ENCODE measurements at regions not wholly inside any gene's neighbourhood (a gene's known extent, or its start where the extent isn't known, plus 50 kb on each side); places are given as distances from the start of the nearest gene placed in this dataset.

GRCh38 chr9:91494751-91495150 lies 71.1 kb upstream of the NFIL3 start:
- H2AFZ ChIP-seq (ENCODE audit: low read depth, low read length, poor library complexity, severe bottlenecking) = no peak overlapping the region
- H3K9ac ChIP-seq (ENCODE audit: low read length) = no peak overlapping the region
- no peaks in the 10 kb centered on the region for H3K36me3 ChIP-seq (ENCODE audit: control insufficient read depth in 1 of 2, insufficient read depth in 2 of 2, low read length in 2 of 2)
- ATAC-seq = no peak
- no peak for DNase-seq (ENCODE audit: low read depth, low spot score)
- no TSS peak for BruUV-seq (replicated peaks)
- 0 out of 2 replicates have a peak, but pooled peaks cover under 1% of the 10 kb centered on the region for H3K27me3 ChIP-seq (ENCODE audit: insufficient read depth, low read length)
- POLR2A ChIA-PET = no interaction called here
- H3K4me1 ChIP-seq (ENCODE audit: control insufficient read depth in 1 of 2, insufficient read depth in 2 of 2, low read length in 2 of 2) = no peaks in the 10 kb centered on the region
- CTCF ChIA-PET = no interaction called here
- RAD21 ChIA-PET (ENCODE audit: low non-redundant PET in 1 of 2, low total read pairs in 2 of 2, uncharacterized antibody in 2 of 2, unreplicated experiment in 2 of 2) = no interaction called here
- H4K20me1 ChIP-seq (ENCODE audit: insufficient read depth) = no peaks in the 10 kb centered on the region
- no peaks in the 10 kb centered on the region for H3K9me2 ChIP-seq (ENCODE audit: insufficient read depth)
- H3K4me2 ChIP-seq (ENCODE audit: low read length) = no peak overlapping the region
- no peak overlapping the region for H3K27ac ChIP-seq (ENCODE audit: low read depth, low read length)
- H3K79me2 ChIP-seq (ENCODE audit: insufficient read depth, low read length) = no peaks in the 10 kb centered on the region
- H3K4me3 ChIP-seq (replicated peaks in 1 of 2; ENCODE audit: low read depth in 1 of 2, low read length in 2 of 2) = no peak overlapping the region
- H3K9me3 ChIP-seq (ENCODE audit: control insufficient read depth in 1 of 2, insufficient read depth in 1 of 2, low read depth in 1 of 2, low read length in 2 of 2) = no peaks in the 10 kb centered on the region
- TF ChIP-seq SP1 (IDR thresholded peaks at IDR 0.05; ENCODE audit: low read depth) = no peak
- no peak for TF ChIP-seq EZH2 (IDR thresholded peaks at IDR 0.05)
- TF ChIP-seq MAX (IDR thresholded peaks at IDR 0.05) = no peak
- TF ChIP-seq, protein P1, sequence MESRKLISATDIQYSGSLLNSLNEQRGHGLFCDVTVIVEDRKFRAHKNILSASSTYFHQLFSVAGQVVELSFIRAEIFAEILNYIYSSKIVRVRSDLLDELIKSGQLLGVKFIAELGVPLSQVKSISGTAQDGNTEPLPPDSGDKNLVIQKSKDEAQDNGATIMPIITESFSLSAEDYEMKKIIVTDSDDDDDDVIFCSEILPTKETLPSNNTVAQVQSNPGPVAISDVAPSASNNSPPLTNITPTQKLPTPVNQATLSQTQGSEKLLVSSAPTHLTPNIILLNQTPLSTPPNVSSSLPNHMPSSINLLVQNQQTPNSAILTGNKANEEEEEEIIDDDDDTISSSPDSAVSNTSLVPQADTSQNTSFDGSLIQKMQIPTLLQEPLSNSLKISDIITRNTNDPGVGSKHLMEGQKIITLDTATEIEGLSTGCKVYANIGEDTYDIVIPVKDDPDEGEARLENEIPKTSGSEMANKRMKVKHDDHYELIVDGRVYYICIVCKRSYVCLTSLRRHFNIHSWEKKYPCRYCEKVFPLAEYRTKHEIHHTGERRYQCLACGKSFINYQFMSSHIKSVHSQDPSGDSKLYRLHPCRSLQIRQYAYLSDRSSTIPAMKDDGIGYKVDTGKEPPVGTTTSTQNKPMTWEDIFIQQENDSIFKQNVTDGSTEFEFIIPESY (IDR thresholded peaks at IDR 0.05; ENCODE audit: extremely low read depth, insufficient replicate concordance, low read length) = no peak
- TF ChIP-seq JUND (IDR thresholded peaks at IDR 0.05) = no peak
- TF ChIP-seq, protein P2, sequence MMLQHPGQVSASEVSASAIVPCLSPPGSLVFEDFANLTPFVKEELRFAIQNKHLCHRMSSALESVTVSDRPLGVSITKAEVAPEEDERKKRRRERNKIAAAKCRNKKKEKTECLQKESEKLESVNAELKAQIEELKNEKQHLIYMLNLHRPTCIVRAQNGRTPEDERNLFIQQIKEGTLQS (IDR thresholded peaks at IDR 0.05) = no peak
- TF ChIP-seq ZNF274 (IDR thresholded peaks at IDR 0.05; ENCODE audit: low read depth, low read length) = no peak
- no peak for TF ChIP-seq EZH2phosphoT487 (IDR thresholded peaks at IDR 0.05; ENCODE audit: borderline replicate concordance)
- no peak for TF ChIP-seq TCF7L2 (IDR thresholded peaks at IDR 0.05; ENCODE audit: borderline replicate concordance, extremely low read depth, insufficient read depth, insufficient read length)
- intact Hi-C loops (cut with micrococcal nuclease) = no loop called here

All from HCT116 (cell line).